Neural crest cell (in vitro differentiated cells): ENCODE measurements at regions not wholly inside any gene's neighbourhood (a gene's known extent, or its start where the extent isn't known, plus 50 kb on each side); places are given as distances from the start of the nearest gene placed in this dataset.

Experiments used
- DNase-seq: peaks from one replicate; pipeline ENCODE4 v3.0.0; 2021; ENCODE audit warnings: low read depth, mixed read lengths, low spot score
- H3K27ac Mint-ChIP-seq: one replicate; pipeline ENCODE4 v1.8.0; 2021; ENCODE audit warnings: mild to moderate bottlenecking, mixed read lengths; ENCODE audit not compliant: unreplicated experiment
- H3K27me3 Mint-ChIP-seq: 2 replicates; pipeline ENCODE4 v1.8.0; 2021; ENCODE audit warnings: low read depth, mild to moderate bottlenecking, mixed read lengths
- H3K36me3 Mint-ChIP-seq: 2 replicates; pipeline ENCODE4 v1.8.0; 2021; ENCODE audit warnings: low read depth, mild to moderate bottlenecking, mixed read lengths
- H3K4me1 Mint-ChIP-seq: 2 replicates; pipeline ENCODE4 v1.8.0; 2021; ENCODE audit warnings: mixed read lengths
- H3K4me3 Mint-ChIP-seq: one replicate; pipeline ENCODE4 v1.8.0; 2021; ENCODE audit warnings: mild to moderate bottlenecking, mixed read lengths
- H3K9me3 Mint-ChIP-seq: 2 replicates; pipeline ENCODE4 v1.8.0; 2021; ENCODE audit warnings: mixed read lengths
- CTCF ChIP-seq: fragments of 200-600 bp; sonication (generic); conservative IDR thresholded peaks from 2 replicates; pipeline ENCODE4 v1.5.0; 2021; ENCODE audit warnings: antibody characterized with exemption, mild to moderate bottlenecking

DNA sequence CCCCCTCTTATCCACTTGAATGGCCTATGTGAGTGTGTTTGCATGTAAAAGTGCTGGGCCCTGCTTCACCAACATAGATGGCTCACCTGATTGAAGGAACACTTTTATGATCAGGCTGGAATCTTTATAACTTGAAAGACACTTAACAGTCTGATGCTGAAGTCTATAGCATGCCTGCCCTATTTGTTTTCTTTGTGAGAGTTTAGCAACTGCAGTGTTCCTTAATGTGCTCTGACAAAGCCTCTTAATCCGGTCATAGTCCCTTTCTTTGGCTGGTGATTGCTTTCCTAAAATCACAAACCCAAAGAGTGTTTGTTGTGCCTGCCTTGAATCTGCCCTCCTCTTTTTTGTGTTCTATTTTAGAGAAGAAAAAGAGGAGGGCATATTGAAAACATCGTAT lies 1382.8 kb upstream of the CELF4 start:
- H3K4me1 Mint-ChIP-seq, result no peaks in the 10 kb centered on the region
- no peaks in the 10 kb centered on the region for H3K36me3 Mint-ChIP-seq
- no peak overlapping the region for H3K4me3 Mint-ChIP-seq
- no peak for DNase-seq
- TF ChIP-seq CTCF, result no peak
- H3K27ac Mint-ChIP-seq, result no peak overlapping the region
- no peaks in the 10 kb centered on the region for H3K27me3 Mint-ChIP-seq
- H3K9me3 Mint-ChIP-seq, result peaks cover 7% of the 10 kb centered on the region

DNA sequence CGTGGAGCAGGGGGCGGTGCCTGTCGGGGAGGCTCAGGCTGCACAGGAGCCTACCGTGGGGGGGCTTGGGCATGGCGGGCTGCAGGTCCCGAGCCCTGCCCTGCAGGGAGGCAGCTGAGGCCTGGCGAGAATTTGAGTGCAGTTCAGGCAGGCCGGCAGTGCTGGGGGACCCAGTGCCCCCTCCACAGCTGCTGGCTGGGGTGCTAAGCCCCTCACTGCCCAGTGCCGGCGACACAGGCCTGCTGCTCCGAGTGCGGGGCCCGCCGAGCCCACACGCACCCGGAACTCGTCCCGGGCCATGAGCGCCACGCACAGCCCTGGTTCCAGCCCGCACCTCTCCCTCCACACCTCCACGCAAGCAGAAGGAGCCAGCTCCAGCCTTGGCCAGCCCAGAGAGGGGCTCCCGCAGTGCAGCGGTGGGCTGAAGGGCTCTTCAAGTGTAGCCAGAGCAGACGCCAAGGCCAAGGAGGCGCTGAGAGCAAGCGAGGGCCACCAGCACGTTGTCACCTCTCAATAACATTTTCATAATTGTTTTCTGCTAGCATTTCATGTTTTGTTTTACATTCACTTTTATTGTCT lies 1378.9 kb upstream of the CELF4 start:
- H3K9me3 Mint-ChIP-seq, result peaks cover 7% of the 10 kb centered on the region
- no peak for TF ChIP-seq CTCF
- H3K27me3 Mint-ChIP-seq, result no peaks in the 10 kb centered on the region
- H3K27ac Mint-ChIP-seq, result no peak overlapping the region
- no peaks in the 10 kb centered on the region for H3K36me3 Mint-ChIP-seq
- H3K4me3 Mint-ChIP-seq, result no peak overlapping the region
- no peak for DNase-seq
- peaks cover 9% of the 10 kb centered on the region for H3K4me1 Mint-ChIP-seq

DNA sequence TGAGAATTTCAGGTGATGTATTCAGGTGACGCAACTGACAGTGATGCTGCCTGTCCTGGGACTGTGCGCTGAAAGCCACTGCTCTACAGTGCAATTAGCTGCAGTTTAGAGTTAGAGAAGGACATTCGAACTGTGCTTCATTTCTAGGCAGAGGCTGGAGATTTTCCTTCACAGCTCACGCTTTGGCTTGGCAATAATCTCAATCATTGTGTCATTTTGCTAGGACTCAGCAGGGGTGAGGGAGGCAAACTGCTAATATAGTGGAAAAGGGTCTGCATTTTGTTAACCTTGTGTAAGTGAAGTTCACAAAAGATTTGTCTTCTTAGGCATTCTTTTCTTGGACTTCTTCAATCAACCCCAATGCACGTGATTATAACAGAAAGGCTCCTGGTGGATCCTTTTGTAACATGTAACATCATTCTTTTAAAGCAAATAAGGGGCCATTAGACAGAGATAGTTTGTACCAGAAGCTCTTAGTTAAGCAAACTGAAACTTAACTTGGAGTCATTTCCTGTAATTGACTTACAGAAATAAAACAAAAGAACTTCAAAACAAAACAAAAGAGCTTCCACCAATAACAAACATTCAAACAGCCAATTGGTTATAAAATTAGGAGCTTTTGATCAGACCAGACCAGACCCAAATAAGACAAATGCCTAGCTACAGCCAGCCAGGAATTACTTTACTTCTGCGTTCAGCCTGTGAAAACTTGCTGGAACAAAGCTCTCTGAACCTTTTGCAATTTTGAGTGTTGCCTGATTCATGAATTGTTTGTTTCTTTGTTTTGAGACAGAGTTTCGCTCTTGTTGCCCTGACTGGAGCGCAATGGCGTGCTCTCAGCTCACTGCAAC lies 1376.3 kb upstream of the CELF4 start:
- DNase-seq, result no peak
- TF ChIP-seq CTCF, result no peak
- Mint-ChIP-seq H3K4me3 (no peak overlapping the region), H3K9me3 (peaks cover 7% of the 10 kb centered on the region), H3K4me1 (peaks cover 9% of the 10 kb centered on the region), H3K36me3 (no peaks in the 10 kb centered on the region), H3K27me3 (no peaks in the 10 kb centered on the region), H3K27ac (no peak overlapping the region)

- DNase-seq, result no peak
- TF ChIP-seq CTCF, result no peak
- Mint-ChIP-seq H3K36me3 (no peaks in the 10 kb centered on the region), H3K27me3 (no peaks in the 10 kb centered on the region), H3K4me1 (peaks cover 9% of the 10 kb centered on the region), H3K9me3 (peaks cover 4% of the 10 kb centered on the region), H3K27ac (no peak overlapping the region), H3K4me3 (no peak overlapping the region)
These were observed 1375.4 kb upstream of the CELF4 start for GRCh38 chr18:38940863-38941531.

DNA sequence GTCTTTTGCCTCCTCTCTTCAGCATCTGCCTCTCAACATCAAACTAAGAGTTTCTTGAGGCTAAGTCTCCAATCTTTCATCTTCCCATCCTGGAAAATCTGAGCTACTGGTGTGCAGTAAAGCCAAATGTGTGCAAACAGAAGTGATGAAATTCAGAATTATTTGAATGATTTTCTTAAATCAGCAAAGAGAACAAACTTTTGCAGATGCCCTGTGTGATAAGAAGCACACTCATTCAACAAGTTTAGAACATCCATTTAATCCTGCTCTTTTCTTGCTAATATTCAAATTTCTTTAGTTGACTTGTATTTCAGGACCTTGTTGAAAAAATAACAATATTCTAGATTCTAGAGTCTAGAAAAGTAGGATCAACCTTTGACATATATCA lies 1374.9 kb upstream of the CELF4 start:
- no peak for DNase-seq
- Mint-ChIP-seq H3K9me3 (peaks cover 2% of the 10 kb centered on the region), H3K27ac (no peak overlapping the region), H3K36me3 (no peaks in the 10 kb centered on the region), H3K27me3 (no peaks in the 10 kb centered on the region), H3K4me3 (no peak overlapping the region), H3K4me1 (peaks cover 9% of the 10 kb centered on the region)
- TF ChIP-seq CTCF, result no peak
